ENCODE measurements at regions not wholly inside any gene's neighbourhood (a gene's known extent, or its start where the extent isn't known, plus 50 kb on each side); places are given as distances from the start of the nearest gene placed in this dataset.

GRCh38 chrX:9324676-9325075, 140.2 kb upstream of the TBL1X start:
- TF ChIP-seq POLR2A (IDR thresholded peaks at IDR 0.05) = no peak
- TF ChIP-seq CTCF (IDR thresholded peaks at IDR 0.05) = no peak
- no peak for TF ChIP-seq POLR2AphosphoS5 (IDR thresholded peaks at IDR 0.05)
